Upper lobe of right lung (tissue), 1 donor: ENCODE measurements at regions not wholly inside any gene's neighbourhood (a gene's known extent, or its start where the extent isn't known, plus 50 kb on each side); places are given as distances from the start of the nearest gene placed in this dataset.

ENCODE experiments used
- ATAC-seq: fragments of 200-7000 bp; cut with Tn5 transposase; one replicate; pipeline ENCODE4 v1.9.1; 2020; ENCODE audit warnings: mild to moderate bottlenecking, moderate library complexity
- DNase-seq: peaks from one replicate; pipeline ENCODE4 v3.0.0-alpha.2; 2020
- H3K27ac ChIP-seq: fragments of 200-600 bp; one replicate; pipeline ENCODE4 v1.8.0; 2022
- H3K27me3 ChIP-seq: fragments of 200-600 bp; one replicate; pipeline ENCODE4 v1.8.0; 2022; ENCODE audit warnings: mild to moderate bottlenecking
- H3K36me3 ChIP-seq: fragments of 200-600 bp; one replicate; pipeline ENCODE4 v1.8.0; 2022
- H3K4me1 ChIP-seq: fragments of 200-600 bp; one replicate; pipeline ENCODE4 v1.8.0; 2022
- H3K4me3 ChIP-seq: fragments of 200-600 bp; one replicate; pipeline ENCODE4 v1.8.0; 2022; ENCODE audit warnings: mild to moderate bottlenecking
- H3K9me3 ChIP-seq: fragments of 200-600 bp; one replicate; pipeline ENCODE4 v1.8.0; 2022
- CTCF ChIP-seq: fragments of 200-600 bp; IDR thresholded peaks from one replicate; pipeline ENCODE4 v1.8.0; 2022; ENCODE audit warnings: antibody characterized with exemption
- intact Hi-C: fragments of 100-400 bp; cut with DNase I; formaldehyde crosslinking; loops from one replicate; pipeline ENCODE4 v1.11.0; 2022
- donor health status: DM: no; HTN: yes; CAD: no; lungs with severe emphysema.

- no peak overlapping the region for H3K4me3 ChIP-seq
- H3K27me3 ChIP-seq: no peaks in the 10 kb centered on the region
- no peaks in the 10 kb centered on the region for H3K9me3 ChIP-seq
- H3K36me3 ChIP-seq: no peaks in the 10 kb centered on the region
- H3K4me1 ChIP-seq: no peaks in the 10 kb centered on the region
- no peak for TF ChIP-seq CTCF
- ATAC-seq: no peak
- no peak for DNase-seq
- H3K27ac ChIP-seq: no peak overlapping the region
- intact Hi-C loops: no loop called here
Measured at GRCh38 chr13:85298387-85298924, 500.8 kb downstream of the SLITRK6 start.

GRCh38 chr13:85288698-85289097, 510.5 kb downstream of the SLITRK6 start:
- Histone ChIP-seq H3K27me3 (no peaks in the 10 kb centered on the region), H3K9me3 (no peaks in the 10 kb centered on the region), H3K27ac (no peak overlapping the region), H3K4me3 (no peak overlapping the region), H3K4me1 (no peaks in the 10 kb centered on the region), H3K36me3 (no peaks in the 10 kb centered on the region)
- DNase-seq: no peak
- ATAC-seq: no peak
- TF ChIP-seq CTCF: no peak
- intact Hi-C loops: no loop called here

- no peaks in the 10 kb centered on the region for H3K27me3 ChIP-seq
- H3K36me3 ChIP-seq: no peaks in the 10 kb centered on the region
- intact Hi-C loops: no loop called here
- TF ChIP-seq CTCF: no peak
- H3K27ac ChIP-seq: no peak overlapping the region
- H3K9me3 ChIP-seq: no peaks in the 10 kb centered on the region
- H3K4me3 ChIP-seq: no peak overlapping the region
- no peaks in the 10 kb centered on the region for H3K4me1 ChIP-seq
- ATAC-seq (no peak), DNase-seq (no peak)
Measured at GRCh38 chr13:85287528-85287927, 511.7 kb downstream of the SLITRK6 start.

- intact Hi-C loops: no loop called here
- DNase-seq: no peak
- TF ChIP-seq CTCF: no peak
- H3K9me3 ChIP-seq: no peaks in the 10 kb centered on the region
- no peaks in the 10 kb centered on the region for H3K4me1 ChIP-seq
- no peak overlapping the region for H3K4me3 ChIP-seq
- no peak overlapping the region for H3K27ac ChIP-seq
- no peaks in the 10 kb centered on the region for H3K36me3 ChIP-seq
- no peak for ATAC-seq
- no peaks in the 10 kb centered on the region for H3K27me3 ChIP-seq
Measured at GRCh38 chr13:85286081-85286480, 513.1 kb downstream of the SLITRK6 start.

- intact Hi-C loops: no loop called here
- no peak overlapping the region for H3K27ac ChIP-seq
Measured at GRCh38 chr13:85284349-85284748, 514.9 kb downstream of the SLITRK6 start.

More at GRCh38 chr13:85284349-85284748, 514.9 kb downstream of the SLITRK6 start:
- Histone ChIP-seq H3K27me3 (no peaks in the 10 kb centered on the region), H3K36me3 (no peaks in the 10 kb centered on the region), H3K4me3 (no peak overlapping the region), H3K4me1 (no peaks in the 10 kb centered on the region), H3K9me3 (no peaks in the 10 kb centered on the region)
- no peak for TF ChIP-seq CTCF
- ATAC-seq (no peak), DNase-seq (no peak)
